Mucosa of stomach (tissue), 1 donor: ENCODE measurements at regions not wholly inside any gene's neighbourhood (a gene's known extent, or its start where the extent isn't known, plus 50 kb on each side); places are given as distances from the start of the nearest gene placed in this dataset.

Experiments used
- H3K27me3 ChIP-seq: one replicate; pipeline ENCODE4 v1.7.0; 2013; ENCODE audit warnings: mild to moderate bottlenecking, low read length; ENCODE audit not compliant: control insufficient read depth, insufficient read depth
- H3K36me3 ChIP-seq: one replicate; pipeline ENCODE4 v1.7.0; 2013; ENCODE audit warnings: low read length; ENCODE audit not compliant: control insufficient read depth, insufficient read depth
- H3K4me1 ChIP-seq: one replicate; pipeline ENCODE4 v1.7.0; 2013; ENCODE audit warnings: mild to moderate bottlenecking, low read length; ENCODE audit not compliant: control insufficient read depth, insufficient read depth
- H3K4me3 ChIP-seq: one replicate; pipeline ENCODE4 v1.7.0; 2013; ENCODE audit warnings: low read length
- H3K9ac ChIP-seq: one replicate; pipeline ENCODE4 v1.7.0; 2013; ENCODE audit warnings: mild to moderate bottlenecking, low read length, moderate library complexity
- H3K9me3 ChIP-seq: one replicate; pipeline ENCODE4 v1.7.0; 2013; ENCODE audit warnings: mild to moderate bottlenecking, low read length, moderate library complexity; ENCODE audit not compliant: control insufficient read depth
- donor health status: Pancreatic carcinoma.

DNA sequence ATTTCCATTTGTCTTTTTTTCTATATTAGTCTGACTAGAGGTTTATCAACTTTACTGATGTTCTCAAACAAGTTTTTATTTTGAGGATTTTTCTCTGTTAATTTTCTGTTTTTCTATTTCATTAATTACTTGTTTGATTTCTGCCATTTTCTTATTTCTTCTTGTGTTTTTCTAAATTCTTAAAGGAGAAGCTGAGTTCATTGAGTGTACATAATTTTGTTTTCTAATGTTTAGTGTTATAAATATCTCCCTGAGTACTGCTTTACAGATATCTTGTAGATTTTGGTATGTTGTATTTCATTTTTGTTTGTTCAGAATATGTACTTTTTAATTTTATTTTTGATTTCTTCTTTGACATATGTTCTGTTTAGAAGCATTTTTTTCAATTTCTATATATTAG is 1404.3 kb upstream of the MIR17HG start:
- H3K36me3 ChIP-seq: no peaks in the 10 kb centered on the region
- no peak overlapping the region for H3K4me3 ChIP-seq
- no peaks in the 10 kb centered on the region for H3K4me1 ChIP-seq
- H3K9ac ChIP-seq: no peak overlapping the region
- H3K9me3 ChIP-seq: no peaks in the 10 kb centered on the region
- H3K27me3 ChIP-seq: no peaks in the 10 kb centered on the region

DNA sequence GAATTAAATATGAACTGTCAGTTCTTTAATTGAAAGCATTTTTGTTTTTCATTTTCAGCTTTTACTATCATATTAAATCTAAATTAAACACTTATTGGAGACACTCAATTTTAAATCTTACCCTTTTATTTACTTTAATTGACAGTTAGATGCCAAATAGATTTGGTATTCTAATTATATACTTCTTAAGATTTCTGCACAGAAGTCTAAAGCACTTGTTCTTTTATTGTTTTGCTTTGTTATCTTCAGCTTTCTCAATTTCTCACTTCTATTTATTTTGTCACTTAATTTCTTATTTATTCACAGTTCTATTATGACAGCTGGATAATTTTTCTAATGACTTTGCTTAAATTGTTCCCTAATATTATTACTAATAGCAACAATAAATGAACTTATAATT is 1397.3 kb upstream of the MIR17HG start:
- Histone ChIP-seq H3K4me1 (no peaks in the 10 kb centered on the region), H3K4me3 (no peak overlapping the region), H3K27me3 (no peaks in the 10 kb centered on the region), H3K9me3 (no peaks in the 10 kb centered on the region), H3K9ac (no peak overlapping the region), H3K36me3 (no peaks in the 10 kb centered on the region)

DNA sequence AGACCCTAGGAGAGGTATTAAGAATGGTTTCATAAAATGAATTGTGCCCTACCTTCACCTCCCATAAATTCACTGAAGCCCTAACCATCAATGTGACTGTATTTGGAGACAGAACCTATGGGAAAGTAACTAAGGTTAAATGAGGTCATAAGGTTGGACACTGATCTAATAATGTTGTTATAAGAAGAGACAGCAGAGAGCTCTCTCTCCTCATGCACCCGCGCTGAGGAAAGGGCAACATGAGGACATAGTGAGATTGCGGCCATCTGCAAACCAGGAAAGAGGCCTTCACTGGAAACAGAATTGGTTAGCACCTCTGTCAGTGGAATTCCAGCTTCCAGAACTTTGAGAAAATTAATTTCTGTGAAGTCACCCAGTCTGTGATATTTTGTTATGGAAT is 1396.1 kb upstream of the MIR17HG start:
- Histone ChIP-seq H3K9me3 (no peaks in the 10 kb centered on the region), H3K4me3 (no peak overlapping the region), H3K4me1 (no peaks in the 10 kb centered on the region), H3K27me3 (no peaks in the 10 kb centered on the region), H3K9ac (no peak overlapping the region), H3K36me3 (no peaks in the 10 kb centered on the region)

DNA sequence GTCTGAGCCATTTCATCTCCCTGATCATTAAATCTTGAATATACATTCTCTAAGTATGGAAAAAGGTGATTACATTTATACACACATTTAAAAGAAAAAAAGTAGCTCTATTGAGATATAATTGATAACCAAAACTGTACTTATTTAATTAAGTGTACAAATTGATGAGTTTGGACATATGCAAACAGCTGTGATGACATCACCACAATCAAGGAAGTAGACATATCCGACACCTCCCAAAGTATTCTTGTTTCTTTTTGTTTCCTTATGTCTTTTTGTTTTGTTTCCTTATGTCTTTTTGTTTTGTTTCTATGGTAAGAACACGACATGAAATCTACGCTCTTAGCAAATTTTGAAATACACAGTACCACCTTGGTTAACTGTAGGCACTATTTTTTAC is 1393.9 kb upstream of the MIR17HG start:
- H3K4me1 ChIP-seq: no peaks in the 10 kb centered on the region
- H3K36me3 ChIP-seq: no peaks in the 10 kb centered on the region
- no peaks in the 10 kb centered on the region for H3K27me3 ChIP-seq
- no peaks in the 10 kb centered on the region for H3K9me3 ChIP-seq
- no peak overlapping the region for H3K4me3 ChIP-seq
- no peak overlapping the region for H3K9ac ChIP-seq

DNA sequence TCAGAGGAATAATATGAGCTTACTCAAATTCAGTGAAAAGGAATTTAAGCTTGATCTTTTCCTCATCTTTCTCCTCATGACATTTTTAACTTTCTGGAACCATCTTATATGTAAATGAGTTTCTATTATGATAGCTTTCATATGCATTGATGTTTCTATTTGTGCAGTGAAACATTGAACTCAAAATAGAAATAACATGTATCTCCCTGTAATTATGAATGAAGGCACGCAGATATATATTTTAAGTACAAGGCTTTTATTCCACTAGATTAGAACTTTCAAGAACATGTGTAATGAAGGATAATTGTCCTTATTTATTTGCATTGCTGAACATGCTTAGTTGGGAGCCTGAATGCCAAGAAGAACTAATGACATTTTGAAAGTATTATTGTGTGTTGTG is 1391.7 kb upstream of the MIR17HG start:
- no peak overlapping the region for H3K9ac ChIP-seq
- no peaks in the 10 kb centered on the region for H3K4me1 ChIP-seq
- H3K9me3 ChIP-seq: no peaks in the 10 kb centered on the region
- H3K27me3 ChIP-seq: no peaks in the 10 kb centered on the region
- no peaks in the 10 kb centered on the region for H3K36me3 ChIP-seq
- H3K4me3 ChIP-seq: no peak overlapping the region

DNA sequence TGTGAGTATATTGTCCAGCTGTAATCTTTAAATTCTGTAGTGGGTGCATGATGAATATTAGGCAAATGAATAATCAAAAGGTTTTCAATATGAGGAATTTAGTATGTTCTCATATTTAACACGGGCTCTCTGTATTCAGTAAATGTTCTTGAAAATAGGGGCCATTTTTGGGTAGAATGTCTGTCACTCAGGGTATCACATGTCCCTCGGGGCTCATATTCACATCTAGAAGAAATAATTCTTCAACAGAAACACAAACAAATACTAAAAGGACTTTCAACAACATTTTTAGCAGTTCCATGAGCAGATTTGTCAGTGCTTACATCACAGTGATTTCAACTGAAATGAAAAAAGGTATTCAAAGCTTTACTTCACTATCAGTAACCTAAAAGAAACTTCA is 1388.4 kb upstream of the MIR17HG start:
- no peak overlapping the region for H3K9ac ChIP-seq
- no peaks in the 10 kb centered on the region for H3K9me3 ChIP-seq
- no peaks in the 10 kb centered on the region for H3K36me3 ChIP-seq
- no peaks in the 10 kb centered on the region for H3K4me1 ChIP-seq
- no peaks in the 10 kb centered on the region for H3K27me3 ChIP-seq
- no peak overlapping the region for H3K4me3 ChIP-seq

DNA sequence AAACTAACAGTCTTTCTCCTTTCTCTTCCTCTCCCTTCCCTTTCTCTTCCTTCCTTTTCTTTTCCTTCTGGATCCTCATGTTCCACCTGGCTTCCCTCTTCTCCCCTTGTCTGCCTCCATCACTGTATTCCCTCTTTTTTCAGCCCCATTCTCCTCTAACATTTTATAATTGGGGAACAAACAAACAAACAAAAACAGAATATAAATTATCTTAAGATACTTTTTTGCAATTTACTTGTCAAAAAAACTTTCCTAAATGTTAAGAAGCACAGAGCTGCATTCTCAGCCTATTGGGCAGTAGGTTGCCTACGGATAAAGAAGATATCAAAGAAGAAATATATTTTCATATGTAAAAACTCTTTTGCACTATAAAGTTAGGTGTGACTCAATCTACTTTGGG is 1382.2 kb upstream of the MIR17HG start:
- H3K4me1 ChIP-seq: no peaks in the 10 kb centered on the region
- no peaks in the 10 kb centered on the region for H3K27me3 ChIP-seq
- H3K4me3 ChIP-seq: no peak overlapping the region
- H3K9me3 ChIP-seq: no peaks in the 10 kb centered on the region
- H3K9ac ChIP-seq: no peak overlapping the region
- no peaks in the 10 kb centered on the region for H3K36me3 ChIP-seq

DNA sequence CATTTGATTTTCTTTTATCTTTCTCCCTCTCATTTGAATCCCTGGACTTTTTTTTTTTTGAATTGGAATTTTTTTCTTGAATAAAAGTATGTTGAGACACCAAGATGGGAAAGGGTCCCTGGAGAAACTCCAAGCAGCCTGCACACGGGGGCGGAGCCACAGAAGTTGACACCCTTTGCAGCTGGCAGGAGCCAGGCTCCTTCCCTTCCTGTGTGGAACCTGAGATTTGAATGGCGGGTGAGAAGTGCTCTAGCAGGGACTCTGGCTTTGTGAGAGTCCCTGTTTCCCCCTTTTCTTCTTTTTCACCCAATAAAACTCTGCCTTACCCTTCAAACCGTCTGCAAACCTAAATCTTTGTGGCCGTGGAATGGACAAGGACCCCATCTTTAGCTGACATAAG is 1381.0 kb upstream of the MIR17HG start:
- Histone ChIP-seq H3K4me1 (no peaks in the 10 kb centered on the region), H3K36me3 (no peaks in the 10 kb centered on the region), H3K4me3 (no peak overlapping the region), H3K9ac (no peak overlapping the region), H3K9me3 (no peaks in the 10 kb centered on the region), H3K27me3 (no peaks in the 10 kb centered on the region)

DNA sequence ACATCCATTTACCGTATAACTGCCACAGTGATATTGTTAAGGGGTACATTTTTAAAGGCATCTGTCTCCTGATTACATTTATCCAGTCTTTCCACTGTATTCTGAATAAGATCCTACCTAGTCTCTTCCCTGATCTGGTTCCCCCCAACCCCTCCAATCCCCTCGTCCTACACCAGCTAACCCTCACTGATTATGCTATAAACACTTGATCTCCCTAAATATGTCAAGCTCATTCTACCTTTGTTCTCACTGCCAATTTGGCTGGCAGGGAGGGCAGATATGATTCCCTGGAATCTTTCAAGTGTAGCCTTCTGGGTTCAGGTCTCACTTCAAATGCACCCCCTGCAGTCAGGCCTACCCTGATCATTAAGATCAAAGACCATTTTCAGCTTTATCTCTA is 1379.8 kb upstream of the MIR17HG start:
- H3K36me3 ChIP-seq: no peaks in the 10 kb centered on the region
- no peaks in the 10 kb centered on the region for H3K27me3 ChIP-seq
- H3K9ac ChIP-seq: no peak overlapping the region
- H3K4me1 ChIP-seq: no peaks in the 10 kb centered on the region
- no peaks in the 10 kb centered on the region for H3K9me3 ChIP-seq
- no peak overlapping the region for H3K4me3 ChIP-seq

DNA sequence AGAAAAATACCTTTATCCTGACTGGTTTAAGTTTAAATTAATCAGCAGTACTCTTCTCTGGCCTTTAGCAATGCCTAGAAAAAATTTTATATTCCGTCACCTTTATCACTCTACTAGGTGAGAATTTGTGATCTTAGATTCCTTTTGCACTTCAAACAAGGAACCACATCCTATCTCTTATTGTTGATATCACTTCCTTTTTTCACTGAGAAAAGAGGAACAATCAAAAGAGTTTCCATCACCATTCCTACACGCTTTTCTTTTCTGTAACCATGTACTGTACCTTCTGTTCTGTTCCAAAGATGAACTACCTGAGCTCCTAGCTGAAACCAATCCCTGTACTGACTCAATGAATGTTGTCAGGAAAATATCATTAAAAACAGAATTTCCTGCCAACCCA is 1379.0 kb upstream of the MIR17HG start:
- no peaks in the 10 kb centered on the region for H3K9me3 ChIP-seq
- no peaks in the 10 kb centered on the region for H3K36me3 ChIP-seq
- H3K4me1 ChIP-seq: no peaks in the 10 kb centered on the region
- no peak overlapping the region for H3K4me3 ChIP-seq
- no peak overlapping the region for H3K9ac ChIP-seq
- H3K27me3 ChIP-seq: no peaks in the 10 kb centered on the region

DNA sequence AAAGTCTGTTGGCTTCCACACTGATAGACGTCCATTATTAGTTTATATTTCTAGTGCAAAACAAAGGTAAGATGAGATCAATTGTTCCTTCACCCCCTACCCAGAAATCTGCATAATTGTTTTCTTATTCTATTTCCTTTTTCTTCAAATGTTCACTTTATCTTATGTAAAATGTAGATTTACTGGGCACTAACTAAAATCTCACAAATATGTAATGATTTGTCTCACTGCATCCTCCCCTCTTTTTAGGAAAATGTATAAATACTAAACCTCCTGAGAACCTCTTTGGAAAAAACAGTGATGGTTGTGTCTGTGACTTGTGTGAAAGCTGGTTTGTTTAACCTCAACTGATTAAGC is 1377.2 kb upstream of the MIR17HG start:
- Histone ChIP-seq H3K9ac (no peak overlapping the region), H3K9me3 (no peaks in the 10 kb centered on the region), H3K27me3 (no peaks in the 10 kb centered on the region), H3K4me1 (no peaks in the 10 kb centered on the region), H3K4me3 (no peak overlapping the region), H3K36me3 (no peaks in the 10 kb centered on the region)

DNA sequence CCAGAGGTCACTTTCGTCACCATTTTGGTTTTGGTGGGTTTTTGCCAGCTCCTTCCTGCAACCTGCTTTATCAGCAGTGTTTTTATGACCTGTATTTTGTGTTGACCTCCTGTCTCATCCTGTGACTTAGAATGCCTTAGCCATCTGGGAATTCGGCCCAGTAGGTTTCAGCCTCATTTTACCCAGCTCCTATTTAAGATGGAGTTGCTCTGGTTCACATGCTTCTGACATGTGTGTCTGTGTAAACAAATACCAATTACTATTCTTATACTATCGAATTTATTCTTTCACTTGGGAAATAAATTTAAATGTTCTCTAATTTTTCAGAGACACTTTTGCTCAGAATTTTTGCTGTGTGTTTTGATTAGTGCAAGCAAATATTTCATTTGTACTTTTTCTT is 1370.3 kb upstream of the MIR17HG start:
- no peaks in the 10 kb centered on the region for H3K9me3 ChIP-seq
- H3K9ac ChIP-seq: no peak overlapping the region
- no peaks in the 10 kb centered on the region for H3K36me3 ChIP-seq
- H3K27me3 ChIP-seq: no peaks in the 10 kb centered on the region
- no peaks in the 10 kb centered on the region for H3K4me1 ChIP-seq
- H3K4me3 ChIP-seq: no peak overlapping the region

DNA sequence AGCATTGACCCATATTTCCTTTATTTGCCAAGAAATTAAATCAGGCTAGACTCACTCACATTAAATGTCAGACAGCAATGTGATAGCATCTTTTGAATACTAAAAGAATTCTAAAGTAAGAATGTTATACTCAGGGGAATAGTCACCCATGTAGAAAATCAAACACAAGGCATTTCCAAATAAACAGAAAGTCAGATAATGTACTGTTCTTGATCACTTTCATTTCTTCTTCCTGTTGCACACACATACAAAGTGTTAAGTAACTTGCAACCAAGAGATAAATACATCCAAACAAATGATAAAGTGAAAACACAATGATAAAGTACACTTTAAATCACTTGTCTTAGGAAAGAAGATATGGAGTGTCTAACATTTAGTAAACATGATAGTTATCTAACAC is 1366.6 kb upstream of the MIR17HG start:
- H3K4me3 ChIP-seq: no peak overlapping the region
- no peaks in the 10 kb centered on the region for H3K9me3 ChIP-seq
- no peaks in the 10 kb centered on the region for H3K4me1 ChIP-seq
- no peaks in the 10 kb centered on the region for H3K27me3 ChIP-seq
- no peak overlapping the region for H3K9ac ChIP-seq
- H3K36me3 ChIP-seq: no peaks in the 10 kb centered on the region
